ENCODE measurements at regions not wholly inside any gene's neighbourhood (a gene's known extent, or its start where the extent isn't known, plus 50 kb on each side); places are given as distances from the start of the nearest gene placed in this dataset.

- intact Hi-C loops (cut with micrococcal nuclease; ENCODE audit: unreplicated experiment) = no loop called here
- CTCF ChIA-PET = no interaction called here
- Mint-ChIP-seq H3K4me1 (ENCODE audit: low read depth, unreplicated experiment) (no peaks in the 10 kb centered on the region), H3K36me3 (ENCODE audit: insufficient read depth, unreplicated experiment) (peaks cover 4% of the 10 kb centered on the region), H3K27me3 (ENCODE audit: unreplicated experiment) (peaks cover 7% of the 10 kb centered on the region), H3K9me3 (ENCODE audit: low read depth, unreplicated experiment) (peaks cover 2% of the 10 kb centered on the region), H3K27ac (ENCODE audit: unreplicated experiment) (no peak overlapping the region), H3K4me3 (ENCODE audit: low read depth, unreplicated experiment) (no peak overlapping the region)
- DNase-seq = no peak
- BruUV-seq (replicated peaks) = no TSS peak
- no peak for TF ChIP-seq CTCF (IDR thresholded peaks at IDR 0.05; ENCODE audit: unreplicated experiment)
These were observed 59.6 kb upstream of the ST6GALNAC5 start for GRCh38 chr1:76807543-76808260.

All from Calu3 (cell line).